KMS-11 (cell line): ENCODE measurements at regions not wholly inside any gene's neighbourhood (a gene's known extent, or its start where the extent isn't known, plus 50 kb on each side); places are given as distances from the start of the nearest gene placed in this dataset.

Experiments used
- H2AFZ ChIP-seq: fragments of 200-600 bp; sonication (generic); 2 replicates; pipeline ENCODE4 v1.6.1; 2016; ENCODE audit warnings: antibody characterized with exemption, mixed run types, low read depth
- H3K27ac ChIP-seq: fragments of 200-600 bp; sonication (generic); 2 replicates; pipeline ENCODE4 v1.6.1; 2016; ENCODE audit warnings: mild to moderate bottlenecking, mixed run types
- H3K27me3 ChIP-seq: fragments of 200-600 bp; sonication (generic); 2 replicates; pipeline ENCODE4 v1.6.1; 2017; ENCODE audit warnings: mild to moderate bottlenecking, low read depth, mixed run types, moderate library complexity; ENCODE audit not compliant: insufficient read depth
- H3K36me3 ChIP-seq: fragments of 200-600 bp; sonication (generic); 2 replicates; pipeline ENCODE4 v1.6.1; 2017; ENCODE audit warnings: mild to moderate bottlenecking, mixed run types; ENCODE audit not compliant: insufficient read depth
- H3K4me1 ChIP-seq: fragments of 200-600 bp; sonication (generic); 2 replicates; pipeline ENCODE4 v1.6.1; 2016; ENCODE audit warnings: mild to moderate bottlenecking, low read depth, mixed run types; ENCODE audit not compliant: poor library complexity, severe bottlenecking
- H3K4me2 ChIP-seq: fragments of 200-600 bp; sonication (generic); 2 replicates; pipeline ENCODE4 v1.7.0; 2016; ENCODE audit warnings: mild to moderate bottlenecking, mixed run types
- H3K4me3 ChIP-seq: fragments of 200-600 bp; sonication (generic); IDR thresholded peaks from 2 replicates; pipeline ENCODE4 v1.6.1; 2017; ENCODE audit warnings: low read depth, low read length, mixed read lengths; ENCODE audit not compliant: insufficient read depth
- H3K79me2 ChIP-seq: fragments of 200-600 bp; sonication (generic); 2 replicates; pipeline ENCODE4 v1.6.1; 2016; ENCODE audit warnings: low read depth, mixed run types; ENCODE audit not compliant: insufficient read depth
- H3K9ac ChIP-seq: fragments of 200-600 bp; sonication (generic); 2 replicates; pipeline ENCODE4 v1.6.1; 2016; ENCODE audit warnings: mild to moderate bottlenecking, mixed run types
- H4K20me1 ChIP-seq: fragments of 200-600 bp; sonication (generic); 2 replicates; pipeline ENCODE4 v1.6.1; 2016; ENCODE audit warnings: mild to moderate bottlenecking, mixed run types; ENCODE audit not compliant: insufficient read depth
- CTCF ChIP-seq: fragments of 200-600 bp; sonication (generic); conservative IDR thresholded peaks from 2 replicates; pipeline ENCODE4 v1.6.1; 2017; ENCODE audit warnings: low read depth, mild to moderate bottlenecking, antibody characterized with exemption, low read length, moderate library complexity, mixed read lengths

- Histone ChIP-seq H3K36me3 (no peaks in the 10 kb centered on the region), H3K27ac (no peak overlapping the region), H3K4me1 (no peaks in the 10 kb centered on the region), H3K9ac (no peak overlapping the region), H3K4me3 (no peak overlapping the region), H3K27me3 (no peaks in the 10 kb centered on the region), H3K4me2 (no peak overlapping the region), H3K79me2 (no peaks in the 10 kb centered on the region), H2AFZ (no peak overlapping the region), H4K20me1 (no peaks in the 10 kb centered on the region)
- no peak for TF ChIP-seq CTCF
These were observed 104.6 kb upstream of the HES1 start for GRCh38 chr3:194031349-194031748.

DNA sequence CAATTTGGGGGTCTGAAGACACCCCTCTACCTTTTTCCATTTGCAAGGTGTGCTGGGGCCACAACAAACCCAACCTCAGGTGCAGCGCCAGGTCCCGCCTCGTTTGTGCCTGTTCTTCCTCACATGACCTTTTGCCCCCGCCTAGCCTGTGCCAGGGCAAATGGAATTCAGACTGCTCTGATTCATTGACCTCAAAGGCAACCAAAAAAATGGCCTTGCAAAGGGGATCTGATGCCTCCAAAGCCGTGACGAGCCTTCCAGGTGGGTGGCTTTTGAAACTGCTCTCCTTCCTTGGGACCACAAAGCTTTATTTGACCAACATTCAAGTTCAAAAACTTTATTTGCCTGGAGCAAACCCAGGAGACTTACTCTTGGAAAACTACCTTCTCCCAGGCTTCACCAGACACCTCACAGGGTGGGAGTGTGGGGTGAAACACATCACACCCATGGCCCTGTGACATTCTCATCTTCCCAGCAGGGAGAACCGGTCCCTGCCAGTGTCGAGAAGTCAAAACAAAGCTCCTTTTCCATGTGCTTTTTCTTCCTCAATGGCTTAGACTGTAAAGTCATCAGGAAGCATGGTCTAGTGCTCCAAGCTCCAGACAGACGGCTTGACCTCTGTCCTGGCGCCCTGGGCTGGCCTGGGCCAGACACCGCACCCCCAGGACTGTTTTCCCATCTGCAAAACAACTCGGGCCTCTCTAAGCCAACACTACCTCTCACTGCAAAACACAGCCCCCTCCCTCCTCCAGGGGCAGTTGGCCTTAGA, 103.9 kb upstream of the HES1 start:
- Histone ChIP-seq H3K79me2 (no peaks in the 10 kb centered on the region), H3K27ac (no peak overlapping the region), H3K27me3 (no peaks in the 10 kb centered on the region), H3K9ac (no peak overlapping the region), H2AFZ (no peak overlapping the region), H3K4me2 (no peak overlapping the region), H4K20me1 (no peaks in the 10 kb centered on the region), H3K4me3 (no peak overlapping the region), H3K4me1 (no peaks in the 10 kb centered on the region), H3K36me3 (no peaks in the 10 kb centered on the region)
- no peak for TF ChIP-seq CTCF

DNA sequence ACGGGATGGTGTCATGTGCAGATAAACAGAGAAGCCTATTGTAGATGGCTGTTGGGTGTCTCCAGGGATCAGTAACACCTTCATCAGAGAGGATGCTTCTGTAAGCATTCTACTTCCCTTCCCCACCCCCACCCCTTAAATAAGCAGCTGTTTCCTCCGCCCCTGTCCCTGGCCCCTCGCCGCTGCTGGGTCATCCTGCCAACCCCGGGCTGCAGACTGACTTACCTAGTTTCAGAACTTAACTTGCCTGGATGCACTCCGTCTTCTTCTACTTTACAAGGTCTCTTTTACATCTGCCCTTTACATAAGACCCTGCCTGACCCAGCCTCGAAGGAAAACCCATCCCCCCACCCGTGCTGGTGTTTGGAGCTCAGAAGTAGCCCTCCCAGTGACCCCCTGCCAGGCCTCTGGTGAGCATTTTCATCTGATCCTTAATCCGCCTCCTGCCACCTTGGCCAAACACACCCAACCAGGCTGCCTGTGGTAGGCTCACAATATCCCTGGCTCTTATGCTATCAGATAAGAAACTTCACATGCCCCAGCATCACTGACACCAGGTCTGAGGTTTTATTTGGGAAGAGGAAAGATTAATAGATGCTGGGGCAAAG, 103.0 kb upstream of the HES1 start:
- no peaks in the 10 kb centered on the region for H3K79me2 ChIP-seq
- H3K27ac ChIP-seq = no peak overlapping the region
- H3K4me2 ChIP-seq = no peak overlapping the region
- H3K27me3 ChIP-seq = no peaks in the 10 kb centered on the region
- no peaks in the 10 kb centered on the region for H3K36me3 ChIP-seq
- H4K20me1 ChIP-seq = no peaks in the 10 kb centered on the region
- H2AFZ ChIP-seq = no peak overlapping the region
- H3K4me3 ChIP-seq = no peak overlapping the region
- H3K4me1 ChIP-seq = no peaks in the 10 kb centered on the region
- no peak for TF ChIP-seq CTCF
- no peak overlapping the region for H3K9ac ChIP-seq

DNA sequence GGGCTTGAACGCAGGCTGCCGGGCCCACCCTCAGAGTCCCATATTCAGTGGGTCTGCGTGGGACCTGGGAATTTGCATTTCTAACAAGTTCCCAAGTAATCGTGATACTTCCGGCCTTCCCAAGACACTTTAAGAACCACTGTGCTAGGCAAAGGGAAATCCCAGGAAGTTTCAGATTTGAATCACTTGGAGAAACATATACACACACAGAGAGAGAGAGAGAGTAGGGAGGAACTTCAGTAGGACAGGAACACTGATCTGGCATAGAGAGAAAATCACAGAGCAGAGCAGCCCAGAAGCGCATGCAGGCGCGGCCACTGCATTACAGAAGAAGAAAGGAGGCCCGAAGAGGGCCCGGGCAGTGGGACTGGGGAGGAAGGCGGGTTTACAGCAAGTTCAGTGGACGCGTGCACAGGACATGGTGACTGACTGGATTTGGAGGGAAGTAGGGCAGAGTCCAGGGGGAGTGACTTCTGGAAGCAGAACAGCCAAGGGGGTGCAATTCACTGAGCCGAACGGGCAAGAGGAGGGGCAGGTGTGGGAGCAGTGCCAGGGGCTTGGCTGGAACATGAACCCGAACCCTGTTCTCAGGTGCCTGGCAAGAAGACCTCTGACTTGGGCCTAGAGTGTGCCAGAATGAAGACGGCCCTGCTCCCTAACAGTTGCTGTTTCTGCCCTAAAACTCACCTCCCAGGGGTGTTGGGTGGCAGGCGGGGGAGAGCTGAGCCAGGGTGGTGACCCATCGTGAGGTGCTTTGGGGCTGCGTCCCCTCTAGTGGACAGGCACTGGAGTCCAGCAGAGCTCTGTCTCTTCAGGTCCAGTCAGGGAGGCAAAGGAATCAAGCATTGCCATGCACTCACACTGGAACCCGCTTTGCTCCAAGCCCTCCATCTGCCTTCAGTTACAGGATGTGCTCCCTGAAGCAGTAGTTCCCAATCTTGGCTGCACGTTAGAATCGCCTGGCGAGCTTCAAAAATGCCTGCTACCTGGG, 101.3 kb upstream of the HES1 start:
- Histone ChIP-seq H3K4me1 (no peaks in the 10 kb centered on the region), H3K4me3 (no peak overlapping the region), H3K79me2 (no peaks in the 10 kb centered on the region), H4K20me1 (no peaks in the 10 kb centered on the region), H3K27ac (no peak overlapping the region), H2AFZ (no peak overlapping the region), H3K9ac (no peak overlapping the region), H3K27me3 (no peaks in the 10 kb centered on the region), H3K4me2 (no peak overlapping the region), H3K36me3 (no peaks in the 10 kb centered on the region)
- no peak for TF ChIP-seq CTCF
